Endometrium (tissue), 2 donors: ENCODE measurements at regions not wholly inside any gene's neighbourhood (a gene's known extent, or its start where the extent isn't known, plus 50 kb on each side); places are given as distances from the start of the nearest gene placed in this dataset.

Experiments
- FAIRE-seq: peaks from 2 replicates; lab custom pipeline; 2012; peaks lifted over from hg19 to GRCh38; lab: Jason Lieb, UNC
- donor health status: control.
- donor health status: control.

- FAIRE-seq = no peak
These were observed 436.2 kb downstream of the MATN1 start for GRCh38 chr1:30286988-30287839.

DNA sequence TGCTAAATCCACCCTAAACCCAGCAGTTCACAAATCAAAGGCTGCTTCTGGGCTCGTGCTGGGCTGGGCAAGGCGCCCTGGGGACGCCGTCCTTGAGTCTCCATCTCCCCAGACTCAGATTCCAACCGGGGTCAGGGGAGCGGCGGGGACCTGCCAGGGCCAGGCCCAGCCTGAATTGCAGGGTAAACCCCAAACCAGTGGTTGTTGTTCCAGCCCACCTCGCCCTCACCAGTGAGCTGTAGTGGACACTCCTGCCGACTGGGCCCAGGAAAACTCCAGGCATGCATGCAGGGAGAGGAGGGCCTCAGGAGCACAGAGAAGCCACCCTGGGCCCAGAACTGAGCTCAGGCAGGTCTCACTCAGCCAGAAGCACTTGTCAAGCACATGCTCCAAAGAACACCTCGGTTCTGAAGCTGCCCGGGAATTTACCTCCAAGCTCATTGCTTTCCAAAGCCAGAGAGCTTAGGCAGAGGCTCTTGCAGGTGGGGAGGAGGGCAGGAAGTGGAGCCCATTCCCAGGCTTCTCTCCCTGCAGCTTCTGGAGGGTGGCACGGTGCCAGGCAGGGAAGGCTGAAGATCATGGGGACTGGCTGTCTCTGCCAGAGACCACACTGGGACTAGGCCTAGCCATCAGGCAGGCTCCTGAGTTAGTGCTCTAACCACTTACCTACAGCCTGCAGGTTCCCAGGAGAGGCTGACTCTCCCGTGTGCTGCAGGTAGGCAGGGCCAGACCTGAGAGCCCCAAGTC is 437.0 kb downstream of the MATN1 start:
- FAIRE-seq = no peak

- FAIRE-seq = no peak
These were observed 437.9 kb downstream of the MATN1 start for GRCh38 chr1:30285501-30285932.

DNA sequence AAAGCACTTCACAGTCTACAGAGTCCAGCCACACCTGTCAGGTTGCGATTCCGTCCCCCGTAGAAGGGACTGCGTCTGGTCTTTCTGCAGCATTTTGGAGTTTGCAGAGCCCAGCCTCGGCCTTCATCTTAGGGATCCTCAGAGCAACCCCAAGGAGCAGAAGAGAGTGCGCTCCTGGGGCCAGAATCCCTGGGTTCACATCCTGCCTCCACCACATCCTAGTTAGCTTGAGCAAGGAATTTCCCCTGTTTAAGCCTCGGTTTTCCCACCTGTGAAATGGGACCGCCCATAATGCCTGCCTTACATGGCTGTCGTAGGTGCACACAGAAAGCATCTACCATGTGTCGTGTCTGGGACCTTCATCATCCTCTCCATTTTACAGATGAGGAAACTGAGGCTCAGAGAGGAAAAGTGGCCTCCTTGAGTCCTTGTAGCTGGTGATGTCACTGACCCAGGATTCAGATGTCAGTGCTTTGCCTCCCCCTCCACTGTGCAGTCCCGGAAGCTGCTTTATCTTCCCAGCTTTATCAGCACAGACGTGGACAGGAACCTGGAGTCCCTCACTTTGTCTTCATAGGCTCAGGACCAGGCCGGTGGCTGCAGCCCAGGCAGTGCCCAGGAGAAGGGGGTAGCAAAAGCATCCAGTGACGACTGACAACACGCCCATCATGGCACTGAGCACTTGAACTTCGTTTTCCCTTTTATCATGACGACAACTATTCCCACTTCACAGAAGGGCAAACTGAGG is 438.5 kb downstream of the MATN1 start:
- no peak for FAIRE-seq

DNA sequence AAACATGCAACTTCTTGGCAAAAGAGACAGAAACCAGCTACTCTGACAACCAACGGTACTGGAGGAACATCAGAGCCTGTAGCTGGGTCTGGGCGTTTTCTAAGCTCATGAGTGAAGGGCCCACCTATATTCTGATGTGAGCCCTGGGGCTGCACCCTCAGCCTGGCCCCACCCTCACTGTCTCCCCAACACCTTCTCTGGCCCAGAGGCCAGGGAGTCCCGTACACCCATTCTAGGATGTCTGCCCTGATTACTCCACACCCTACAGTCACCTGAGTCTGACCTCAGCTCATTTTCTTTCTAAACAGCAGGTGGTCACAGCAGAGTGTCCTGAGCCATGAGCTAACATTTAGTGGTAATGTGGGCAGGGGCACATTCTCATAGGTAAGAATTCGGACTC is 439.2 kb downstream of the MATN1 start:
- no peak for FAIRE-seq

GRCh38 chr1:30283199-30283962 is 440.0 kb downstream of the MATN1 start:
- no peak for FAIRE-seq

GRCh38 chr1:30280572-30280971 is 442.8 kb downstream of the MATN1 start:
- FAIRE-seq = no peak

GRCh38 chr1:30277911-30278310 is 445.5 kb downstream of the MATN1 start:
- FAIRE-seq = no peak

- no peak for FAIRE-seq
These were observed 446.0 kb downstream of the MATN1 start for GRCh38 chr1:30277415-30277814.

DNA sequence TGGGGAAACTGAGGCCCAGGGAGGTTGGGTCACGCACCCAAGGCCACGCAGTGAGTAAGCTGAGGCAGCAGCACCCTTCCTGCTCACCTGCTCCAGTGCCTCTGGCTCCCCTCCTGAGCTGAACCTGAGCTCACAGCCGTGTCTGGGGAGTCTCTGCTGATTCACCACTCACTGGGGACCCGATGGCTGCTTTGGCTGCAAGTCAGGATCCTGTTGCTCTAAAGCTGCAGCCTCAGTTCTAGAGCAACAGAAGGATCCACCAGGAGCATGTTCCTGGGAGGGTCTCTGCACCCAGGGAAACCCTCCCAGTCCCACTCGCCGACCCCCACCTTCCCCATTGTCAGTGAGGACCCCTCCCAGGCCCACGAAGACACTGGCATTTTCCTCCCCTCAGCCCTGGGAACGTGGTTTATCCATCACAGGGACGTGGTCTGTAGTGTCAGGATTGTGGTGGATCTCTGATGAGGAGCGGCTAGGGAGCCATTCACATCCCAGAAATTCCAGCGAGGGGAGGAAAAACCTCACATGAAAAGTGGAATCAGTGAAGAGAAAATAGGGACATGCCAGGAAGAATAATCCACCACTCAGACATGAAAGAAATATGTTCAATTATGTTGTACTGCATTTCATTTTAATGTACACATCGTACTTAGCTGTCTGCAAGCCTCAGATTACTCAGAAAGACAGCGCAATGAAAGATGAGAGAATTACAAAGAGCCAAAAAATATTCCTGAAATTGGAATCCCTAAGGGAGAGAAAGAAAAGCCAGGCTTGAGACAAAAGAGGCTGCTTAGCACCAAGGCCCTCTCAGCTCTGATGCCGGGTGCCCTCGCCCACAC is 447.2 kb downstream of the MATN1 start:
- FAIRE-seq = no peak

- FAIRE-seq = no peak
These were observed 448.3 kb downstream of the MATN1 start for GRCh38 chr1:30274976-30275621.

GRCh38 chr1:30274173-30274970 is 449.0 kb downstream of the MATN1 start:
- FAIRE-seq = no peak

DNA sequence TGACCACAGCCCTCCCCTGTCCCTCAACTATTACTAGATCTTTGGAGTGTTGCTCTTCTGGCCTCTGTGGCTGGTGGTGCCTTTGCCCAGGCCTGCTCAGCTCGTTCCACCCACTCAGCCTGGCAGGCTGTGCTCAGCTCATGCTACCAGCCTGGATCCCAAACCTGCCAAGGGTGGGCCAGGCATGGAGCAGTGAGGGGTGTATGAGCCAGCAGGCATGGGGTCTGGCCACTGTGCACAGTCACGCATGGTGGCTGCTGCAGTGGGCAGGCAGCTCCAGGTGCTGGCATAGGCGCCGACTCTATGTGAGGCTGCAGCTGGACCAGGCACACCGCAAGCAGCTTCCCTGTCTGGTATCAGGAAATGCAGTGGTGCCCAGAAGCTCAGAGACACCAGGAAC is 449.9 kb downstream of the MATN1 start:
- no peak for FAIRE-seq

DNA sequence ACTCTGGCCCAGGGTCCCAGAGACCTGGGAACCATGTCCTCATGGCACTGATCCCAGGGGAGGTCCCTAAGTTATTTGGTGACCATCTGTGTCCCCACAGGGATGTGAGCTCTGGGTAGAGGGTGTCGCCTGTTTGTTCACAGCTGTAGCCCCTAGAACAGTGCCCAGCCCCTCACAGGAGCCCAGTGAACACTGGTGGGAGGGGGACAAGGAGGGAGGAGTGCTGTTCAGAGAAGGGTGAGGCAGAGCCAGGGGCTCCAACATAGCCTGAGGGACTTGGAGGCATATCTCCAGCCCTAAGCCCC is 450.4 kb downstream of the MATN1 start:
- no peak for FAIRE-seq

GRCh38 chr1:30272277-30273020 is 450.9 kb downstream of the MATN1 start:
- no peak for FAIRE-seq

GRCh38 chr1:30271401-30272276 is 451.7 kb downstream of the MATN1 start:
- FAIRE-seq = no peak

DNA sequence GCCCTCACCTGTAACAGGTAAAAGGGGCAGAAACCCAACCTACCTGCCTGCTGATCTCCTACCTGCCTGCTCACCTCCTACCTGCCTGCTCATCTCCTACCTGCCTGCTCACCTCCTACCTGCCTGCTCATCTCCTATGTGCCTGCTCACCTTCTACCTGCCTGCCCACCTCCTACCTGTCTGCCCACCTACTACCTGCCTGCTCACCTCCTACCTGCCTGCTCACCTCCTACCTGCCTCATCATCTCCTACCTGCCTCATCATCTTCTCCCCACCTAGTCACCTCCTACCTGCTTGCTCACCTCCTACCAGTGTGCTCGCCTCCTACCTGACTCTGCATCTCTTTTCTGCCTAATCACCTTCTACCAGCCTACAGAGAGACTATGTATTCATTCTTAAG is 452.9 kb downstream of the MATN1 start:
- no peak for FAIRE-seq
